ENCODE measurements at regions not wholly inside any gene's neighbourhood (a gene's known extent, or its start where the extent isn't known, plus 50 kb on each side); places are given as distances from the start of the nearest gene placed in this dataset.

GRCh38 chr2:9055471-9055870 lies 52.0 kb upstream of the MBOAT2 start:
- TF ChIP-seq GABPA (IDR thresholded peaks at IDR 0.05; ENCODE audit: borderline replicate concordance, insufficient read depth, low read length) (no peak), CTCF (IDR thresholded peaks at IDR 0.05; ENCODE audit: control extremely low read depth in 1 of 3, insufficient read depth in 1 of 3, low read depth in 1 of 3, low read length in 3 of 3) (no peak), CBX5 (IDR thresholded peaks at IDR 0.05; ENCODE audit: low read depth, low read length) (no peak)

Measured in H1 (cell line).